ENCODE measurements at regions not wholly inside any gene's neighbourhood (a gene's known extent, or its start where the extent isn't known, plus 50 kb on each side); places are given as distances from the start of the nearest gene placed in this dataset.

GRCh38 chr17:70375813-70376770 is 206.8 kb downstream of the KCNJ2 start:
- TF ChIP-seq RAD21 (conservative IDR thresholded peaks at IDR 0.05 in 1 of 2, IDR thresholded peaks at IDR 0.05 in 1 of 2) = no peak
- no peak for TF ChIP-seq NPAS2 (CRISPR knock-in tag; IDR thresholded peaks at IDR 0.05; ENCODE audit: borderline replicate concordance)
- TF ChIP-seq CHD2 (IDR thresholded peaks at IDR 0.05; ENCODE audit: low read length, partially characterized antibody) = no peak
- no peak for TF ChIP-seq PBX3 (IDR thresholded peaks at IDR 0.05)
- TF ChIP-seq JUN (IDR thresholded peaks at IDR 0.05) = no peak
- TF ChIP-seq HMGXB4 (CRISPR knock-in tag; IDR thresholded peaks at IDR 0.05; ENCODE audit: borderline replicate concordance) = no peak
- TF ChIP-seq FOSB (CRISPR knock-in tag; IDR thresholded peaks at IDR 0.05) = no peak
- no peak for TF ChIP-seq E2F6 (IDR thresholded peaks at IDR 0.05; ENCODE audit: borderline replicate concordance, low read depth)
- no peak for TF ChIP-seq HOXA7 (CRISPR knock-in tag; IDR thresholded peaks at IDR 0.05)
- TF ChIP-seq ATOH8 (CRISPR knock-in tag; IDR thresholded peaks at IDR 0.05; ENCODE audit: low read depth) = no peak
- TF ChIP-seq PHF8 (IDR thresholded peaks at IDR 0.05; ENCODE audit: borderline replicate concordance, low read depth) = no peak
- no peak for TF ChIP-seq GATA3 (IDR thresholded peaks at IDR 0.05; ENCODE audit: borderline replicate concordance)
- no peak for TF ChIP-seq KDM1A (IDR thresholded peaks at IDR 0.05; ENCODE audit: low read depth)
- TF ChIP-seq ZC3H11A (IDR thresholded peaks at IDR 0.05) = no peak
- TF ChIP-seq CBX8 (IDR thresholded peaks at IDR 0.05) = no peak
- TF ChIP-seq POLR2A (IDR thresholded peaks at IDR 0.05; ENCODE audit: low read length) = no peak
- TF ChIP-seq MAFK (IDR thresholded peaks at IDR 0.05; ENCODE audit: partially characterized antibody) = no peak
- DNase-seq (ENCODE audit: low read depth in 1 of 2, low spot score in 1 of 2) = no peak
- POLR2A ChIA-PET = no interaction called here

GRCh38 chr17:70377654-70378053 is 208.3 kb downstream of the KCNJ2 start:
- H3K4me2 ChIP-seq = no peak overlapping the region
- H3K9me3 ChIP-seq = no peaks in the 10 kb centered on the region
- H3K27ac ChIP-seq = no peak overlapping the region
- 51% methylated on average over 4 of the region's 4 CpGs for WGBS (ENCODE audit: missing lambda C conversion rate)
- TF ChIP-seq HES2 (IDR thresholded peaks at IDR 0.05) = no peak
- ATAC-seq = no peak
- no peaks in the 10 kb centered on the region for H3K4me1 ChIP-seq
- ChIA-PET POLR2A (no interaction called here), CTCF (no interaction called here)
- no peak for DNase-seq (ENCODE audit: low read depth in 1 of 2, low spot score in 1 of 2)
- FAIRE-seq = no peak
- H3K4me3 ChIP-seq = no peak overlapping the region

More at GRCh38 chr17:70375813-70376770, 206.8 kb downstream of the KCNJ2 start:
- Histone ChIP-seq H3K27ac (no peak overlapping the region), H3K4me2 (no peak overlapping the region), H3K4me1 (no peaks in the 10 kb centered on the region), H3K9me3 (no peaks in the 10 kb centered on the region), H3K4me3 (no peak overlapping the region)
- FAIRE-seq = no peak
- WGBS (ENCODE audit: missing lambda C conversion rate) = 69% methylated on average over 4 of the region's 4 CpGs
- CTCF ChIA-PET = interaction anchor here (0.9 to 1.7 kb wide), 3 partner anchors 9 to 139 kb away, joined by 3 to 4 read pairs (median 4); no protein-coding TSS in a partner anchor
- ATAC-seq = no peak

DNA sequence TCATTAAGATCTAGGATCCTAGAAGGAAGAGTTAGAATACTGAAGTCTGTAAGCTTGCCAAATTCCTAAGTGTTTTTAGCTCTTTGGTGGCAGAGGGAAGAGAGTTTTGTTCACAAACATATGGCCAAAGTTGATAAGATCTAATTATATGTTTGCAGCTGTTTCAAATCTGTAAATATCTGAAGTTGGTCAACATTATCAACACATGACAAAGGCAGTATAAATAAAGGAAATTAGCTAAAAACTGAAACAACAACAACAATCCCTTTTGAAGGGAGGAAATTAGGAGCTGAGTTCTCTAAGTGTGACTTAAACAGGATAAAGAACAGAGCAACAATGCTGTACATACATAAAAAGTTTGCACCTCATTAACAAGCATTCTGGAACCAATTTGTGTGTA is 208.7 kb downstream of the KCNJ2 start:
- Histone ChIP-seq H3K27ac (no peak overlapping the region), H3K4me2 (no peak overlapping the region), H3K4me1 (no peaks in the 10 kb centered on the region), H3K4me3 (no peak overlapping the region), H3K9me3 (no peaks in the 10 kb centered on the region)
- DNase-seq (ENCODE audit: low read depth in 1 of 2, low spot score in 1 of 2) (no peak), FAIRE-seq (peak; percentile 23), ATAC-seq (no peak)
- ChIA-PET CTCF (no interaction called here), POLR2A (no interaction called here)
- no peak for TF ChIP-seq RNF2 (IDR thresholded peaks at IDR 0.05; ENCODE audit: borderline replicate concordance, low read depth)
- TF ChIP-seq JUNB (IDR thresholded peaks at IDR 0.05) = no peak
- no peak for TF ChIP-seq TP53 (CRISPR knock-in tag; IDR thresholded peaks at IDR 0.05)
- no peak for TF ChIP-seq EHMT2 (IDR thresholded peaks at IDR 0.05; ENCODE audit: low read depth)
- no peak for TF ChIP-seq POLR2AphosphoS2 (conservative IDR thresholded peaks at IDR 0.05; ENCODE audit: low read length)
- no peak for TF ChIP-seq TFCP2L1 (CRISPR knock-in tag; IDR thresholded peaks at IDR 0.05)
- no peak for TF ChIP-seq FOSL2 (IDR thresholded peaks at IDR 0.05)
- no peak for TF ChIP-seq FOSL2 (CRISPR knock-in tag; IDR thresholded peaks at IDR 0.05)
- TF ChIP-seq BHLHE40 (IDR thresholded peaks at IDR 0.05; ENCODE audit: low read depth, low read length) = no peak
- TF ChIP-seq CBX2 (IDR thresholded peaks at IDR 0.05; ENCODE audit: borderline replicate concordance, low read depth) = no peak
- no peak for TF ChIP-seq CHD2 (IDR thresholded peaks at IDR 0.05; ENCODE audit: low read length, partially characterized antibody)
- TF ChIP-seq ZC3H11A (IDR thresholded peaks at IDR 0.05) = no peak
- TF ChIP-seq NFE2L2 (conservative IDR thresholded peaks at IDR 0.05; ENCODE audit: low read length) = no peak
- no peak for TF ChIP-seq PHF8 (IDR thresholded peaks at IDR 0.05; ENCODE audit: borderline replicate concordance, low read depth)
